Aorta (tissue), 5 donors: ENCODE measurements at regions not wholly inside any gene's neighbourhood (a gene's known extent, or its start where the extent isn't known, plus 50 kb on each side); places are given as distances from the start of the nearest gene placed in this dataset.

Experiments
- ATAC-seq: fragments of 200-7000 bp; cut with Tn5 transposase; one replicate; pipeline ENCODE4 v1.9.1; 2022; ENCODE audit warnings: moderate library complexity; ENCODE audit not compliant: low FRiP score
- DNase-seq, 2 donors: peaks; one replicate each; pipeline ENCODE4 v3.0.0-alpha.2; 2020
- H3K27ac ChIP-seq, 2 donors: one replicate each; pipeline ENCODE4 v1.5.1; 2013; ENCODE audit warnings: low read length in 2 of 2, mild to moderate bottlenecking in 2 of 2, moderate library complexity in 2 of 2, control low read depth in 1 of 2, inconsistent platforms in 1 of 2, low read depth in 1 of 2
- H3K27me3 ChIP-seq, 2 donors: one replicate each; pipeline ENCODE4 v1.6.1; 2013; ENCODE audit warnings: control low read depth in 1 of 2, low read length in 1 of 2, mild to moderate bottlenecking in 1 of 2, moderate library complexity in 1 of 2; ENCODE audit not compliant: insufficient read depth in 2 of 2, control insufficient read depth in 1 of 2
- H3K36me3 ChIP-seq, 2 donors: one replicate each; pipeline ENCODE4 v1.6.1; 2013; ENCODE audit warnings: control low read depth in 1 of 2, low read length in 1 of 2, mild to moderate bottlenecking in 1 of 2; ENCODE audit not compliant: insufficient read depth in 2 of 2, control insufficient read depth in 1 of 2
- H3K4me1 ChIP-seq, 2 donors: one replicate each; pipeline ENCODE4 v1.6.1; 2013; ENCODE audit warnings: low read length in 2 of 2, control low read depth in 1 of 2, mild to moderate bottlenecking in 1 of 2, moderate library complexity in 1 of 2; ENCODE audit not compliant: insufficient read depth in 2 of 2, control insufficient read depth in 1 of 2
- H3K4me3 ChIP-seq, 2 donors: one replicate each; pipeline ENCODE4 v1.5.1; 2013; ENCODE audit warnings: low read length in 2 of 2, control low read depth in 1 of 2, mild to moderate bottlenecking in 1 of 2
- H3K9me3 ChIP-seq: one replicate; pipeline ENCODE4 v1.6.1; 2013; ENCODE audit warnings: mild to moderate bottlenecking, low read length; ENCODE audit not compliant: control insufficient read depth
- WGBS, 2 donors: extraction: QIAGEN DNeasy Blood & Tissue Kit; methylation state at CpG; one replicate each; pipeline ENCODE4 v1.1.7; 2013; 5-methylcytosine and 5-hydroxymethylcytosine counted together
- intact Hi-C, 2 donors: fragments of 100-400 bp; cut with DNase I; formaldehyde crosslinking; loops; one replicate each; pipeline versions ENCODE4 v1.14.2 to v1.15.0; 2022
- donor health status: healthy with polysubstance abuse.
- donor health status: Bipolar disorder and iron deficiency.
- donor health status: DM: no; HTN: no; CAD: no.
- donor health status: DM: no; HTN: no; CAD: no.
- donor health status: DM: yes; HTN: yes; CAD: no.

- Histone ChIP-seq H3K4me3 (no peak overlapping the region), H3K9me3 (peaks cover 2% of the 10 kb centered on the region), H3K4me1 (no peaks in the 10 kb centered on the region), H3K36me3 (no peaks in the 10 kb centered on the region), H3K27ac (no peak overlapping the region), H3K27me3 (no peaks in the 10 kb centered on the region)
- WGBS, 2 donors: 84 to 89% methylated on average over 4 of the region's 4 CpGs
- DNase-seq (no peak), ATAC-seq (no peak)
- intact Hi-C loops: no loop called here
Measured at GRCh38 chr6:113697632-113698410, 159.3 kb upstream of the MARCKS start.

GRCh38 chr6:113699239-113699638 is 157.9 kb upstream of the MARCKS start:
- Histone ChIP-seq H3K4me3 (no peak overlapping the region), H3K36me3 (no peaks in the 10 kb centered on the region), H3K27me3 (no peaks in the 10 kb centered on the region), H3K27ac (no peak overlapping the region), H3K4me1 (no peaks in the 10 kb centered on the region), H3K9me3 (peaks cover 2% of the 10 kb centered on the region)
- intact Hi-C loops: no loop called here
- ATAC-seq: no peak
- no peak for DNase-seq

GRCh38 chr6:113701552-113702254 is 155.4 kb upstream of the MARCKS start:
- DNase-seq (no peak), ATAC-seq (no peak)
- Histone ChIP-seq H3K9me3 (peaks cover 2% of the 10 kb centered on the region), H3K36me3 (no peaks in the 10 kb centered on the region), H3K4me3 (no peak overlapping the region), H3K27me3 (no peaks in the 10 kb centered on the region), H3K27ac (no peak overlapping the region), H3K4me1 (no peaks in the 10 kb centered on the region)
- 33% methylated on average over 4 of the region's 4 CpGs for whole genome bisulfite sequencing, 2 donors
- intact Hi-C loops: no loop called here

GRCh38 chr6:113707194-113707593 is 150.0 kb upstream of the MARCKS start:
- Histone ChIP-seq H3K4me3 (no peak overlapping the region), H3K36me3 (no peaks in the 10 kb centered on the region), H3K9me3 (peaks cover 1% of the 10 kb centered on the region), H3K4me1 (no peaks in the 10 kb centered on the region), H3K27me3 (peaks cover 0 to 1% of the 10 kb centered on the region in 2 donors), H3K27ac (no peak overlapping the region)
- WGBS, 2 donors: 85 to 91% methylated on average over 3 of the region's 3 CpGs
- intact Hi-C loops: no loop called here
- DNase-seq (no peak), ATAC-seq (no peak)

- Histone ChIP-seq H3K4me1 (no peaks in the 10 kb centered on the region), H3K36me3 (no peaks in the 10 kb centered on the region), H3K9me3 (peaks cover 1% of the 10 kb centered on the region), H3K27me3 (peaks cover 0 to 1% of the 10 kb centered on the region in 2 donors), H3K27ac (no peak overlapping the region), H3K4me3 (no peak overlapping the region)
- ATAC-seq (no peak), DNase-seq (no peak)
- 87 to 89% methylated on average over 6 of the region's 6 CpGs for WGBS, 2 donors
- intact Hi-C loops: no loop called here
Measured at GRCh38 chr6:113709936-113710509, 147.1 kb upstream of the MARCKS start.

GRCh38 chr6:113713665-113714064 is 143.5 kb upstream of the MARCKS start:
- intact Hi-C loops: no loop called here
- Histone ChIP-seq H3K9me3 (peaks cover 1% of the 10 kb centered on the region), H3K27ac (no peak overlapping the region), H3K36me3 (no peaks in the 10 kb centered on the region), H3K27me3 (peaks cover 0 to 1% of the 10 kb centered on the region in 2 donors), H3K4me3 (no peak overlapping the region), H3K4me1 (no peaks in the 10 kb centered on the region)
- ATAC-seq (no peak), DNase-seq (no peak)
- WGBS, 2 donors: 97 to 98% methylated on average over 2 of the region's 2 CpGs

- no peak for DNase-seq
- H3K27ac ChIP-seq: no peak overlapping the region
- 88 to 90% methylated on average over 4 of the region's 4 CpGs for WGBS, 2 donors
- H3K36me3 ChIP-seq: no peaks in the 10 kb centered on the region
- H3K27me3 ChIP-seq: no peaks in the 10 kb centered on the region
- intact Hi-C loops: no loop called here
- H3K4me3 ChIP-seq: no peak overlapping the region
- ATAC-seq: no peak
- no peaks in the 10 kb centered on the region for H3K9me3 ChIP-seq
- H3K4me1 ChIP-seq: no peaks in the 10 kb centered on the region
Measured at GRCh38 chr6:113718588-113718987, 138.6 kb upstream of the MARCKS start.

GRCh38 chr6:113719064-113719463 is 138.1 kb upstream of the MARCKS start:
- H3K27me3 ChIP-seq: no peaks in the 10 kb centered on the region
- no peak for DNase-seq
- intact Hi-C loops: no loop called here
- H3K36me3 ChIP-seq: no peaks in the 10 kb centered on the region
- H3K9me3 ChIP-seq: no peaks in the 10 kb centered on the region
- no peaks in the 10 kb centered on the region for H3K4me1 ChIP-seq
- no peak overlapping the region for H3K4me3 ChIP-seq
- no peak for ATAC-seq
- 94 to 97% methylated on average over 2 of the region's 2 CpGs for WGBS, 2 donors
- H3K27ac ChIP-seq: no peak overlapping the region

- DNase-seq: no peak
- intact Hi-C loops: no loop called here
Measured at GRCh38 chr6:113719545-113719944, 137.6 kb upstream of the MARCKS start.

More at GRCh38 chr6:113719545-113719944, 137.6 kb upstream of the MARCKS start:
- 96 to 97% methylated on average over 4 of the region's 4 CpGs for WGBS, 2 donors
- Histone ChIP-seq H3K4me1 (no peaks in the 10 kb centered on the region), H3K9me3 (no peaks in the 10 kb centered on the region), H3K36me3 (no peaks in the 10 kb centered on the region), H3K27me3 (no peaks in the 10 kb centered on the region), H3K4me3 (no peak overlapping the region), H3K27ac (no peak overlapping the region)
- ATAC-seq: no peak
